AG04449 (cell line): ENCODE measurements at regions not wholly inside any gene's neighbourhood (a gene's known extent, or its start where the extent isn't known, plus 50 kb on each side); places are given as distances from the start of the nearest gene placed in this dataset.

Experiments used
- CTCF ChIA-PET: fragments of 350-600 bp; formaldehyde crosslinking; extraction: SDS; loops from one replicate; lab custom pipeline; 2021; ENCODE audit warnings: antibody characterized with exemption; lab: Yijun Ruan, JAX
- POLR2A ChIA-PET: fragments of 400-600, 350-600 bp; formaldehyde crosslinking; extraction: SDS; loops from one replicate; lab custom pipeline; 2020; ENCODE audit warnings: antibody characterized with exemption, inconsistent platforms; lab: Yijun Ruan, JAX
- DNase-seq: peaks from one replicate; pipeline ENCODE4 v3.0.0-alpha.2; 2010; ENCODE audit warnings: low read depth, low spot score
- H3K4me3 ChIP-seq: 2 replicates; pipeline ENCODE4 v1.5.1; 2011; ENCODE audit warnings: low read depth, mild to moderate bottlenecking, control low read depth, low read length
- TF ChIP-seq, protein P1 (sequence below): IDR thresholded peaks from one replicate; pipeline ENCODE4 v1.5.1; 2011; ENCODE audit warnings: mild to moderate bottlenecking, moderate library complexity, low read length, control low read depth, inconsistent platforms; ENCODE audit not compliant: insufficient read depth; ENCODE audit errors: missing control alignments

DNA sequence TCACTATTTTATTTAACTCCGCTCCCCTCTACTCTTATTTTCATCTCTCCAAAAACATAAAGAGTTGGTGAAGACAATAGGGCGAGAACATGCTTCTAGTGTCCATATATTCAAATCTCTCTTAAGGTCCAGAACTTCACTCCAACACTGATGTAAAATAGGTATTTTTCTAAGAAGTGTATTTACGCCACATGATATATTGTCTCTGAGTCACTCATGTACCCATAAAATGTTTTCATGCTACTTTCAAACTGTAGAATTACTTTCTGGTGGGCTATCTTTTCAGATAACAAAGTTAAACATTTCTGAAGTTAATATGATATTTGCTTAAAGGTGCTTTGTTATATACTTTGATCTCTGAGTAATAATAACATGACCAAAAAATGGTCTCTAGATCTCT, 124.1 kb upstream of the IFNGR1 start:
- CTCF ChIA-PET = no interaction called here

GRCh38 chr6:137342607-137343190, 123.5 kb upstream of the IFNGR1 start:
- DNase-seq = no peak
- ChIA-PET CTCF (interaction anchor here (1.0 to 1.6 kb wide), 2 partner anchors 28 to 72 kb away, joined by 3 to 8 read pairs; no protein-coding TSS in a partner anchor), POLR2A (no interaction called here)

More for the DNA sequence above, 124.1 kb upstream of the IFNGR1 start:
- DNase-seq = no peak
- TF ChIP-seq, protein P1, sequence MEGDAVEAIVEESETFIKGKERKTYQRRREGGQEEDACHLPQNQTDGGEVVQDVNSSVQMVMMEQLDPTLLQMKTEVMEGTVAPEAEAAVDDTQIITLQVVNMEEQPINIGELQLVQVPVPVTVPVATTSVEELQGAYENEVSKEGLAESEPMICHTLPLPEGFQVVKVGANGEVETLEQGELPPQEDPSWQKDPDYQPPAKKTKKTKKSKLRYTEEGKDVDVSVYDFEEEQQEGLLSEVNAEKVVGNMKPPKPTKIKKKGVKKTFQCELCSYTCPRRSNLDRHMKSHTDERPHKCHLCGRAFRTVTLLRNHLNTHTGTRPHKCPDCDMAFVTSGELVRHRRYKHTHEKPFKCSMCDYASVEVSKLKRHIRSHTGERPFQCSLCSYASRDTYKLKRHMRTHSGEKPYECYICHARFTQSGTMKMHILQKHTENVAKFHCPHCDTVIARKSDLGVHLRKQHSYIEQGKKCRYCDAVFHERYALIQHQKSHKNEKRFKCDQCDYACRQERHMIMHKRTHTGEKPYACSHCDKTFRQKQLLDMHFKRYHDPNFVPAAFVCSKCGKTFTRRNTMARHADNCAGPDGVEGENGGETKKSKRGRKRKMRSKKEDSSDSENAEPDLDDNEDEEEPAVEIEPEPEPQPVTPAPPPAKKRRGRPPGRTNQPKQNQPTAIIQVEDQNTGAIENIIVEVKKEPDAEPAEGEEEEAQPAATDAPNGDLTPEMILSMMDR = no peak
- no peak overlapping the region for H3K4me3 ChIP-seq
- POLR2A ChIA-PET = no interaction called here

DNA sequence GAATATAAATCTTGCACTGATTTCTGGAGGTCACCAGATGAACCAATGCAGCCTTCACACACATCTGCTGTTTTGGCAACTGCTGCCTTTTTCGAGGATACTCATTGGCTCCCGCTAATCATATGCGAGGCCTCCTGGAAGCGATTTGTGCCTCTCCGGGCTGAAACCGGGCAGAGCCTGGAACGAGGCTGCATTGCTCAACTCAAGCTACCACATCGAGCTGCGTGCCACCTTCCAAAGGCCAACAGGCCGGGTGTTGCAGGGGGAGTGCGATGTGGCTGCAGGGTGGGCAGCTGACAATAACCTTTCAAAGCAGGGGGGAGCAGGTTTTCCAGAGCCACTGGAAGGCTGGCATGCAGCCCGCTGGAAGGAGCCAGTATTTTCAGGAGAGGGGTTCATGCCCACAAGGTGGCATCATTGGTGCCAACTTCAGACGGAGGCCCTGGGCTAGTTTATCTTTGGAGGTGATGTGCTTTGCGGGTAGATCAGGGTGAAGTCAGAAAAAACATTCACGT, 122.6 kb upstream of the IFNGR1 start:
- DNase-seq = no peak
- TF ChIP-seq, protein P1 = no peak
- CTCF ChIA-PET = interaction anchor here (1.0 to 1.6 kb wide), 3 partner anchors 27 to 248 kb away, joined by 3 to 8 read pairs (median 4); no protein-coding TSS in a partner anchor
- POLR2A ChIA-PET = no interaction called here
- no peak overlapping the region for H3K4me3 ChIP-seq

More at GRCh38 chr6:137342607-137343190, 123.5 kb upstream of the IFNGR1 start:
- TF ChIP-seq, protein P1 = no peak
- H3K4me3 ChIP-seq = peak overlapping the region; percentile 13

DNA sequence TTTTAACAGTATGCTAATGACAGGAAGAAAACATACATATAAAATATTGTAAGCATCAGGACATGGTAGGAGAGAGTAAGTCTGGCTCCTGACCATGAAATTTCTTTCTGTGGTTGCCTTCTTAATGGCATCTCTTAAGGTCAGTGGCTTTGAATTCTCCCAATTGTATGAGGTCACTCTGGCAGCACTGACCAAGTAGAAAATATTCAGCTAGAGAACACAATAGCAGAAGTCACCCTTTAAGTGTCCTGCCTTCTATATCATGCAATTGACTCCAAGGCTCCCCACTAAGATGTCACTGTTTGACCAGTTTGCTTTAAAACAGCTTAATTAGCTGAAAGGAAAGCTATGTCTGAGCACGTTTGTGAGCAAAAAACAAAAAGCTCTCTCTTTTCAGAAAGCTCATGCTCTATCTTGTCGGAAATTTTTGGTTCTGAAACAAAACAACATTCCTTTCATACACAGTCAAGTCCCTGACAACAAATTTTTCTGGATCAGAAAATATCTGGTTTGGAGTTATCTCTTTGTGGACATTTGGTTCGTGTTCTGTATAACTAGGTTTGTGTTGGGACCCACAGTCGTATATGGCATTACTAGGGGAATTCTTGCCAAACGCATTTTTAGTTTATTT, 120.9 kb upstream of the IFNGR1 start:
- H3K4me3 ChIP-seq = no peak overlapping the region
- no peak for DNase-seq
- CTCF ChIA-PET = no interaction called here
- TF ChIP-seq, protein P1 = no peak
- POLR2A ChIA-PET = no interaction called here

GRCh38 chr6:137334884-137335283, 115.7 kb upstream of the IFNGR1 start:
- no peak overlapping the region for H3K4me3 ChIP-seq
- CTCF ChIA-PET = interaction anchor here (1.1 kb wide), 1 partner anchor 241 kb away, joined by 3 read pairs; no protein-coding TSS in a partner anchor
- POLR2A ChIA-PET = no interaction called here
- no peak for DNase-seq
- TF ChIP-seq, protein P1 = no peak

GRCh38 chr6:137334094-137334493, 114.9 kb upstream of the IFNGR1 start:
- no peak overlapping the region for H3K4me3 ChIP-seq
- ChIA-PET CTCF (interaction anchor here (1.1 kb wide), 1 partner anchor 240 kb away, joined by 3 read pairs; no protein-coding TSS in a partner anchor), POLR2A (no interaction called here)
- TF ChIP-seq, protein P1 = no peak
- DNase-seq = no peak
